Effector memory CD4-positive, alpha-beta T cell (primary cell): ENCODE measurements at regions not wholly inside any gene's neighbourhood (a gene's known extent, or its start where the extent isn't known, plus 50 kb on each side); places are given as distances from the start of the nearest gene placed in this dataset.

Experiments
- DNase-seq, 3 donors: peaks; one replicate each; pipeline ENCODE4 v3.0.0-alpha.2; 2020
- H3K27ac ChIP-seq: 2 replicates; pipeline ENCODE4 v1.7.0; 2013; ENCODE audit warnings: mild to moderate bottlenecking, low read length, moderate library complexity; ENCODE audit not compliant: insufficient read depth, poor library complexity, severe bottlenecking
- H3K27me3 ChIP-seq: replicated peaks from 2 replicates; pipeline ENCODE4 v1.7.0; 2013; ENCODE audit warnings: mild to moderate bottlenecking, low read length; ENCODE audit not compliant: insufficient read depth, control insufficient read depth, poor library complexity, severe bottlenecking
- H3K36me3 ChIP-seq: 2 replicates; pipeline ENCODE4 v1.7.0; 2013; ENCODE audit warnings: mild to moderate bottlenecking, low read length, moderate library complexity; ENCODE audit not compliant: control insufficient read depth, insufficient read depth
- H3K4me1 ChIP-seq: 2 replicates; pipeline ENCODE4 v1.7.0; 2013; ENCODE audit warnings: low read length, mild to moderate bottlenecking; ENCODE audit not compliant: control insufficient read depth, insufficient read depth, poor library complexity, severe bottlenecking
- H3K4me3 ChIP-seq: 2 replicates; pipeline ENCODE4 v1.7.0; 2013; ENCODE audit warnings: low read length, low read depth, mild to moderate bottlenecking; ENCODE audit not compliant: insufficient read depth, poor library complexity, severe bottlenecking
- H3K9me3 ChIP-seq: 2 replicates; pipeline ENCODE4 v1.7.0; 2013; ENCODE audit warnings: mild to moderate bottlenecking, low read length, moderate library complexity; ENCODE audit not compliant: control insufficient read depth

DNA sequence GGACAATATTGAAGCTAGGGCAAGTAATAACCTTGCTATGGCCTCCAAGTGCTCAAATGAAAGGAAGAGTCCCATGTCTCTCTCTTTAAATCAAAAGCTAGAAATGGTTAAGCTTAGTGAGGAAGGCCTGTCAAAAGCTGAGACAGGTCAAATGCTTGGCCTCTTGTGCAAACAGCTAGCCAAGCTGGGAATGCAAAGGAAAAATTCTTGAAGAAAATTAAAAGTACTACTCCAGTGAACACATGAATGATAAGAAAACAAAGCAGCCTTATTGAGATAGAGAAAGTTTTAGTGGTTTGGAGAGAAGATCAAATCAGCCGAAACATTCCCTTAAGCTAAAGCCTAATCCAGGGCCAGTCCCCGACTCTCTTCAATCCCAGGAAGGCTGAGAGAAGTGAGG is 84.1 kb upstream of the PLEKHA5 start:
- no peak overlapping the region for H3K27ac ChIP-seq
- no peaks in the 10 kb centered on the region for H3K4me1 ChIP-seq
- H3K9me3 ChIP-seq: no peaks in the 10 kb centered on the region
- no peak overlapping the region for H3K4me3 ChIP-seq
- DNase-seq: no peak
- H3K36me3 ChIP-seq: no peaks in the 10 kb centered on the region
- H3K27me3 ChIP-seq: no peaks in the 10 kb centered on the region

DNA sequence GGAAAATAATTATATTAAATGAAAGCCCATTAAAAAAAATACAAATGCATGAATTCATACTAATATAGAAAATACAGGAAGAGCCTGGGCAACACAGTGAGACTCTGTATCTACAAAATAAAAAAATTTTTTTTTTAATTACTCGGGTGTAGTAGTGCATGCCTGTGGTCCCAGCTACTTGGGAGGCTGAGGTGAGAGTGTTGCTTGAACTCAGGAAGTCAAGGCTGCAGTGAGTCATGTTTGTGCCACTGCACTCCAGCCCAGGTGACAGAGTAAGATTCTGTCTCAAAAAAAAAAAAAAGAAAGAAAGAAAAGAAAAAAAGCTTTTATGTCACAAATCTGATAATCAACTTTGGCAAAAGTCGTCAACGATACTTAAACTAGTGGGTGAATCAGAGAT is 80.6 kb upstream of the PLEKHA5 start:
- Histone ChIP-seq H3K9me3 (no peaks in the 10 kb centered on the region), H3K36me3 (no peaks in the 10 kb centered on the region), H3K4me3 (no peak overlapping the region), H3K27me3 (no peaks in the 10 kb centered on the region), H3K4me1 (no peaks in the 10 kb centered on the region), H3K27ac (no peak overlapping the region)
- DNase-seq: peak in 1 of 3 donors; percentile 4

GRCh38 chr12:19052689-19053088 is 76.8 kb upstream of the PLEKHA5 start:
- Histone ChIP-seq H3K4me1 (no peaks in the 10 kb centered on the region), H3K36me3 (no peaks in the 10 kb centered on the region), H3K4me3 (no peak overlapping the region), H3K27ac (no peak overlapping the region), H3K9me3 (no peaks in the 10 kb centered on the region), H3K27me3 (no peaks in the 10 kb centered on the region)
- no peak for DNase-seq

- no peak for DNase-seq
- no peak overlapping the region for H3K4me3 ChIP-seq
- no peaks in the 10 kb centered on the region for H3K9me3 ChIP-seq
- H3K36me3 ChIP-seq: no peaks in the 10 kb centered on the region
- no peaks in the 10 kb centered on the region for H3K4me1 ChIP-seq
- H3K27me3 ChIP-seq: no peaks in the 10 kb centered on the region
- H3K27ac ChIP-seq: no peak overlapping the region
Observed at GRCh38 chr12:19053218-19053617, 76.3 kb upstream of the PLEKHA5 start.

- H3K4me3 ChIP-seq: no peak overlapping the region
- H3K4me1 ChIP-seq: no peaks in the 10 kb centered on the region
- H3K27ac ChIP-seq: no peak overlapping the region
- H3K9me3 ChIP-seq: no peaks in the 10 kb centered on the region
- no peak for DNase-seq
- no peaks in the 10 kb centered on the region for H3K27me3 ChIP-seq
- no peaks in the 10 kb centered on the region for H3K36me3 ChIP-seq
Observed at GRCh38 chr12:19054035-19054434, 75.5 kb upstream of the PLEKHA5 start.

DNA sequence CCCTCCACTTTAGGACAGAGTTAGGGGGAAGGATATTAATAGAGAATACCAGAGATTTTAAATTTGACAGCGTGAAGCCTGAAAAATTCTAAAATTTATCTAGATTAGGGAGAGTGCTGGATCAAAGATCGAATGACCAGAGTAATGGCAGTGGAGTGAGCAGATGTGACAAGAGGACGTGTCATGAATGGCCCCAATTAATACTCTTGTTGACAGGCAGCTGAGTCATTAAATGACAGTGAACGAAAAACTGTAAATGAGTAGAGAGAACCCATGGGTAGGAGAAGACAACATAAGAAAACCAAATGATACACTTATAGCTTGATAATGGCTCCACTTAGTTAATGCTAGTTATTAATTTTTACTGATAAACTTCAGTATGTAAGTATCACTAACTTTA is 73.9 kb upstream of the PLEKHA5 start:
- no peaks in the 10 kb centered on the region for H3K36me3 ChIP-seq
- H3K9me3 ChIP-seq: no peaks in the 10 kb centered on the region
- no peak for DNase-seq
- H3K27ac ChIP-seq: no peak overlapping the region
- H3K4me3 ChIP-seq: no peak overlapping the region
- H3K27me3 ChIP-seq: no peaks in the 10 kb centered on the region
- H3K4me1 ChIP-seq: no peaks in the 10 kb centered on the region

- H3K4me1 ChIP-seq: no peaks in the 10 kb centered on the region
- H3K27ac ChIP-seq: no peak overlapping the region
- H3K9me3 ChIP-seq: no peaks in the 10 kb centered on the region
- DNase-seq: no peak
- H3K4me3 ChIP-seq: no peak overlapping the region
- no peaks in the 10 kb centered on the region for H3K27me3 ChIP-seq
- H3K36me3 ChIP-seq: no peaks in the 10 kb centered on the region
Observed at GRCh38 chr12:19058235-19059021, 71.1 kb upstream of the PLEKHA5 start.

DNA sequence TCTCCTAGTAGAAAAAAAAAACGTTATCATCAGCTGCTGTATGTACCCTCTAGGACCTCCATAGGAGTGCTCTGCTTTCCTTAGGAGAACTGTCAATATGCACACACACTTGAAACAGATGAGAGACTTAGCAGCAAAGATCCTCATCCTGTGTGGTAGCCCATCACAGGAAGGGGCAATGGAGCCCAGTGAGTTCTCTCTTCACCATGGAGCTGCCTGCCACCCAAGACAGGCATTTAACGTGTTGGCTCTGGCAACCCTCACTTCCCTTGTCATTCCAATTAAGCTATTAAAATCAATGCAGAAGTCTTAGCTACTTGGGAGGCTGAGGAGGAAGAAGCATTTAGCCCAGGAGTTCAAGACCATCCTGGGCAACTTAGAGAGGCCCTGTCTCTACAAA is 64.8 kb upstream of the PLEKHA5 start:
- H3K27me3 ChIP-seq: no peaks in the 10 kb centered on the region
- no peak overlapping the region for H3K4me3 ChIP-seq
- H3K4me1 ChIP-seq: no peaks in the 10 kb centered on the region
- DNase-seq: no peak
- no peaks in the 10 kb centered on the region for H3K36me3 ChIP-seq
- no peak overlapping the region for H3K27ac ChIP-seq
- no peaks in the 10 kb centered on the region for H3K9me3 ChIP-seq

DNA sequence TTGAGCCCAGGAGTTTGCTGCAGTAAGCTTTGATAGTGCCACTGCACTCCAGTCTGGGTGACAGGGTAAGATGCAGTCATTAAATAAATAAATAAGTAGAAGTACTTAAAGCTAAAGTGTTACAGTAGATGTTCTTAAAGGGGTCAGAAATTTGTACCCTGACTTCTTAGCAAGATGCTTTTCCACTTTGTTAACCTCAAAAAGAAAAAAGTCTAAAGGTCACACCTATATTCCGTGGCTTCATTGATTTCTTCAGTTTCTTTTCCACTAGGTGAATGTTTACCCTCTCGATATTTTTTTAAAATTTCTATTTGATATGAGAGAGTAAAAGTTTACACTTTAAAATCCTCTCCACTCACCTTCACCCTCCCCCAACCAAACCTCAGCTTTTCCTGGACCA is 64.3 kb upstream of the PLEKHA5 start:
- DNase-seq: no peak
- no peaks in the 10 kb centered on the region for H3K4me1 ChIP-seq
- H3K27ac ChIP-seq: no peak overlapping the region
- no peaks in the 10 kb centered on the region for H3K27me3 ChIP-seq
- H3K4me3 ChIP-seq: no peak overlapping the region
- H3K36me3 ChIP-seq: no peaks in the 10 kb centered on the region
- no peaks in the 10 kb centered on the region for H3K9me3 ChIP-seq

GRCh38 chr12:19065871-19066270 is 63.7 kb upstream of the PLEKHA5 start:
- Histone ChIP-seq H3K4me3 (no peak overlapping the region), H3K9me3 (no peaks in the 10 kb centered on the region), H3K27ac (no peak overlapping the region), H3K27me3 (no peaks in the 10 kb centered on the region), H3K36me3 (no peaks in the 10 kb centered on the region), H3K4me1 (no peaks in the 10 kb centered on the region)
- no peak for DNase-seq
